Trophoblast cell (in vitro differentiated cells and primary cell): ENCODE measurements at regions not wholly inside any gene's neighbourhood (a gene's known extent, or its start where the extent isn't known, plus 50 kb on each side); places are given as distances from the start of the nearest gene placed in this dataset.

ENCODE experiments used
- DNase-seq, 2 donors: peaks; one replicate each; pipeline ENCODE4 v3.0.0-alpha.2; 2016
- H2AFZ ChIP-seq: 2 replicates; pipeline ENCODE4 v1.6.1; 2013; ENCODE audit warnings: low read length, moderate library complexity, mild to moderate bottlenecking; ENCODE audit not compliant: insufficient read depth, poor library complexity
- H2AK5ac ChIP-seq: 2 replicates; pipeline ENCODE4 v1.6.1; 2013; ENCODE audit warnings: mild to moderate bottlenecking, low read length
- H2BK120ac ChIP-seq: 2 replicates; pipeline ENCODE4 v1.6.1; 2013; ENCODE audit warnings: low read length, mild to moderate bottlenecking, moderate library complexity; ENCODE audit not compliant: insufficient read depth, poor library complexity
- H2BK12ac ChIP-seq: 2 replicates; pipeline ENCODE4 v1.6.1; 2013; ENCODE audit warnings: mild to moderate bottlenecking, low read length, moderate library complexity
- H2BK5ac ChIP-seq: 2 replicates; pipeline ENCODE4 v1.6.1; 2013; ENCODE audit warnings: low read length, low read depth, moderate library complexity, mild to moderate bottlenecking; ENCODE audit not compliant: poor library complexity
- H3K14ac ChIP-seq: 2 replicates; pipeline ENCODE4 v1.6.1; 2013; ENCODE audit warnings: mild to moderate bottlenecking, low read length
- H3K18ac ChIP-seq: 2 replicates; pipeline ENCODE4 v1.6.1; 2013; ENCODE audit warnings: mild to moderate bottlenecking, low read length
- H3K23ac ChIP-seq: 2 replicates; pipeline ENCODE4 v1.6.1; 2013; ENCODE audit warnings: low read length
- H3K27ac ChIP-seq: 2 replicates; pipeline ENCODE4 v1.5.1; 2013; ENCODE audit warnings: low read depth, mild to moderate bottlenecking, inconsistent platforms, low read length, moderate library complexity
- H3K27me3 ChIP-seq: 2 replicates; pipeline ENCODE4 v1.6.1; 2013; ENCODE audit warnings: inconsistent platforms, mild to moderate bottlenecking, low read length, moderate library complexity; ENCODE audit not compliant: insufficient read depth
- H3K36me3 ChIP-seq, 2 experiments: 1 replicate in 1 of 2; 2 replicates in 1 of 2; pipeline ENCODE4 v1.6.1; 2013; ENCODE audit warnings: low read length in 2 of 2, mild to moderate bottlenecking in 2 of 2, moderate library complexity in 1 of 2; ENCODE audit not compliant: insufficient read depth in 2 of 2, control insufficient read depth in 1 of 2
- H3K4ac ChIP-seq: 2 replicates; pipeline ENCODE4 v1.6.1; 2013; ENCODE audit warnings: low read depth, mild to moderate bottlenecking, low read length, moderate library complexity
- H3K4me1 ChIP-seq, 2 experiments: 1 replicate in 1 of 2; 2 replicates in 1 of 2; pipeline ENCODE4 v1.6.1; 2013; ENCODE audit warnings: low read length in 2 of 2, mild to moderate bottlenecking in 2 of 2, moderate library complexity in 1 of 2; ENCODE audit not compliant: insufficient read depth in 2 of 2, control insufficient read depth in 1 of 2
- H3K4me2 ChIP-seq: 2 replicates; pipeline ENCODE4 v1.6.1; 2013; ENCODE audit warnings: inconsistent platforms, mild to moderate bottlenecking, low read length, moderate library complexity
- H3K4me3 ChIP-seq: 2 replicates; pipeline ENCODE4 v1.5.1; 2013; ENCODE audit warnings: mild to moderate bottlenecking, low read depth, low read length, inconsistent platforms
- H3K79me1 ChIP-seq: one replicate; pipeline ENCODE4 v1.6.1; 2013; ENCODE audit warnings: low read length
- H3K79me2 ChIP-seq: 2 replicates; pipeline ENCODE4 v1.6.1; 2013; ENCODE audit warnings: low read length, mild to moderate bottlenecking; ENCODE audit not compliant: control insufficient read depth, insufficient read depth, poor library complexity
- H3K9ac ChIP-seq: 2 replicates; pipeline ENCODE4 v1.6.1; 2013; ENCODE audit warnings: mild to moderate bottlenecking, low read length
- H3K9me3 ChIP-seq: 2 replicates; pipeline ENCODE4 v1.6.1; 2013; ENCODE audit warnings: low read depth, mild to moderate bottlenecking, control low read depth, inconsistent platforms, low read length; ENCODE audit not compliant: insufficient read depth
- H4K12ac ChIP-seq: 2 replicates; pipeline ENCODE4 v1.6.1; 2013; ENCODE audit warnings: low read depth, mild to moderate bottlenecking, low read length, moderate library complexity
- H4K8ac ChIP-seq: 2 replicates; pipeline ENCODE4 v1.6.1; 2013; ENCODE audit warnings: low read depth, mild to moderate bottlenecking, low read length, moderate library complexity
- H4K91ac ChIP-seq: one replicate; pipeline ENCODE4 v1.6.1; 2013; ENCODE audit warnings: low read depth, mild to moderate bottlenecking, low read length, moderate library complexity
- WGBS: extraction: QIAGEN DNeasy Blood & Tissue Kit; methylation state at CpG from one replicate; pipeline ENCODE4 v1.1.7; 2013; ENCODE audit warnings: missing lambda C conversion rate; ENCODE audit not compliant: insufficient read length, insufficient coverage; ENCODE audit errors: extremely low coverage; 5-methylcytosine and 5-hydroxymethylcytosine counted together

DNA sequence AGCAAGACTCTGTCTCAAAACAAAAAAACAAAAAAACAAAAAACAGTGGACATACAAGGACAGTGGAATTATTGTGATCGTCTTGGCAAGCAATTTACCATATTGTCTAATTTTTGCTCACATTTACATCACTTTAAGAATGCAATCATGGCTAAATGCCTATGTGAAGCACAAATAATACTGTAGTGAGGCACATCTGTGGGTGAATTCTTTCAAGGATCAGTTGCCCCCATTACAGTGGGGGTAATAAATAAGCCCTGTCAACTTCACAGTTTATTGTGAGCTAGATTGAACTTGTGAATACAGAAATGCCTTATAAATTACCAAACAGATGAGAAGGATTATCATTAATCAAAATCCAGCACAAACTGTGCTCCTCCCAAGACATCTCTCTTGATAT is 150.2 kb upstream of the PAPPA start:
- Histone ChIP-seq H3K4me2 (no peak overlapping the region), H3K4ac (no peak overlapping the region), H3K9me3 (no peaks in the 10 kb centered on the region), H3K4me1 (peaks cover 0 to 2% of the 10 kb centered on the region in 2 experiments), H4K8ac (no peak overlapping the region), H4K12ac (no peak overlapping the region), H3K9ac (no peak overlapping the region), H3K27ac (no peak overlapping the region), H3K23ac (no peak overlapping the region), H2BK5ac (no peak overlapping the region), H2BK120ac (no peak overlapping the region), H3K18ac (no peak overlapping the region), H3K27me3 (no peaks in the 10 kb centered on the region), H3K79me2 (no peaks in the 10 kb centered on the region), H3K4me3 (no peak overlapping the region), H3K79me1 (no peaks in the 10 kb centered on the region), H3K36me3 (no peaks in the 10 kb centered on the region), H2AK5ac (no peak overlapping the region), H4K91ac (no peak overlapping the region), H2BK12ac (no peak overlapping the region), H2AFZ (no peak overlapping the region), H3K14ac (no peak overlapping the region)
- no CpG with 5 or more reads among the region's 1 CpG for WGBS
- no peak for DNase-seq

DNA sequence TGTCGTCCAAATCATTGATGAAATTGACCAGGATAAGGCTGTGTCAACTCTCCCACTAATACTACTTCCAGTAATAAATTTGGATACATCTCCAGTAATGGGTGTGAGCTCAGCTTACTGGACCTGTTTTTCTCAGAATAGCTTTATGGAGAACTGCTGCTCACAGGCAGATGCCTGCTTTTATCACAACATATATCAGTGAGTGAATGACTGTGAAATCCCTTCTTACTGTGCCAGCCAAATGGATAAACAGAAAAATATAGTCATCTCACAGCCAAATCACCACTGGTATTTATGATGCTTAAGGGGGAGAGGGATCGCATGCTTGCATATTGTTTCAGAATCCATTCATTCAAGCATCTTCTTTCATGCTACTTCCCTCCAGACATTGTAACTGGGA is 148.4 kb upstream of the PAPPA start:
- Histone ChIP-seq H3K4me3 (no peak overlapping the region), H3K9ac (no peak overlapping the region), H2AK5ac (no peak overlapping the region), H3K4me2 (no peak overlapping the region), H2AFZ (no peak overlapping the region), H3K79me1 (no peaks in the 10 kb centered on the region), H3K4me1 (peaks cover 0 to 2% of the 10 kb centered on the region in 2 experiments), H3K79me2 (no peaks in the 10 kb centered on the region), H3K4ac (no peak overlapping the region), H4K12ac (no peak overlapping the region), H3K14ac (no peak overlapping the region), H2BK5ac (no peak overlapping the region), H4K8ac (no peak overlapping the region), H3K36me3 (no peaks in the 10 kb centered on the region), H2BK12ac (no peak overlapping the region), H3K9me3 (no peaks in the 10 kb centered on the region), H3K27ac (no peak overlapping the region), H3K27me3 (no peaks in the 10 kb centered on the region), H3K18ac (no peak overlapping the region), H2BK120ac (no peak overlapping the region), H3K23ac (no peak overlapping the region), H4K91ac (no peak overlapping the region)
- no peak for DNase-seq
- WGBS = no CpG with 5 or more reads among the region's 2 CpGs

DNA sequence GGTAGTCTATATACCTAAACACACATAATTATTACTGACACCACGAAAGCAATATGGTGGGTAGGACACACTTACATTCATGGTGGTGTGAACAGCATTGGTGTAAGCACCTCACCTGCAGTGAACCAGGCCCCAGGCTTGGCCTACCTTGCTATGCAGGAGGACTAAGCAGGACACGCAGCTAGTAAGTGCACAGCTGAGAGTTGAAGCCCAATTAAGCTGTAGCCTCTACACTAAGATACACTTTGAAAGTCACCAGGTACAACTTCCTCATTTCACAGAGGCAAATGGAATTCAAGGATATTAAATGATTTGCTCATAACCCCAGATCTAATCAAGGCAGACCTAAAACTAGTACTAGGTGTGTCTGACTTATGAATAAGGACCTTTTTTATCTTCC is 145.8 kb upstream of the PAPPA start:
- no peak overlapping the region for H2BK120ac ChIP-seq
- no peak overlapping the region for H3K4ac ChIP-seq
- H3K4me2 ChIP-seq = no peak overlapping the region
- H3K9ac ChIP-seq = no peak overlapping the region
- H4K91ac ChIP-seq = no peak overlapping the region
- no peak overlapping the region for H2AFZ ChIP-seq
- H3K79me1 ChIP-seq = no peaks in the 10 kb centered on the region
- H3K27me3 ChIP-seq = no peaks in the 10 kb centered on the region
- no peaks in the 10 kb centered on the region for H3K79me2 ChIP-seq
- no peak overlapping the region for H3K4me3 ChIP-seq
- no peak overlapping the region for H2AK5ac ChIP-seq
- no peaks in the 10 kb centered on the region for H3K9me3 ChIP-seq
- H2BK12ac ChIP-seq = no peak overlapping the region
- H2BK5ac ChIP-seq = no peak overlapping the region
- H4K12ac ChIP-seq = no peak overlapping the region
- H3K14ac ChIP-seq = no peak overlapping the region
- no peak overlapping the region for H4K8ac ChIP-seq
- H3K23ac ChIP-seq = no peak overlapping the region
- H3K36me3 ChIP-seq = no peaks in the 10 kb centered on the region
- no peak for DNase-seq
- no peak overlapping the region for H3K27ac ChIP-seq
- H3K18ac ChIP-seq = no peak overlapping the region
- WGBS = no CpG with 5 or more reads among the region's 2 CpGs
- H3K4me1 ChIP-seq = peaks cover 0 to 2% of the 10 kb centered on the region in 2 experiments

DNA sequence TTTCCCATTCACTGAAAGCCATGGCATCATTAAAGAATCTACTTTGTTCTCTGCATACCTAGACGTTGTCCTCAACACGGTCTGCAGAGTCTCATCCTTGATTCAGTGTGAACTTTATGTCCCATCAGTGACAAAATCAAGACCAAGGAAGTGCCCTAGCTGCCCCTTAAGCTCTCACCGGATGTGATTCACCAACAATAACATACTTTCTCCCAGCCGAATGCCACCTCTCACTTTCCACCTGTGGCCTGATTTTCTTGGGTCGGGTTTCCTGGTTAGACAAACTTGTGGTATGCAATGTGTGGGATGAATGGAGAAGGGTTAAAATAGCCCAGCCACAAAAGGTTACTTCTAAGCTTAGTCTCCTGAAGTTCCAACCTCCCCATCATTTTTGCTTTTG is 145.3 kb upstream of the PAPPA start:
- no peak overlapping the region for H3K4ac ChIP-seq
- no peak overlapping the region for H3K9ac ChIP-seq

More for the DNA sequence above, 145.3 kb upstream of the PAPPA start:
- H3K27me3 ChIP-seq = no peaks in the 10 kb centered on the region
- no peak overlapping the region for H3K14ac ChIP-seq
- no peak overlapping the region for H3K4me3 ChIP-seq
- no peak overlapping the region for H4K8ac ChIP-seq
- H2BK5ac ChIP-seq = no peak overlapping the region
- no peak overlapping the region for H3K18ac ChIP-seq
- H3K9me3 ChIP-seq = no peaks in the 10 kb centered on the region
- H3K23ac ChIP-seq = no peak overlapping the region
- no peak overlapping the region for H4K12ac ChIP-seq
- no peak overlapping the region for H2BK120ac ChIP-seq
- H3K79me2 ChIP-seq = no peaks in the 10 kb centered on the region
- no peak overlapping the region for H3K27ac ChIP-seq
- H3K4me2 ChIP-seq = no peak overlapping the region
- H3K79me1 ChIP-seq = no peaks in the 10 kb centered on the region
- no peak overlapping the region for H2AFZ ChIP-seq
- no peaks in the 10 kb centered on the region for H3K36me3 ChIP-seq
- H2AK5ac ChIP-seq = no peak overlapping the region
- no peak for DNase-seq
- H3K4me1 ChIP-seq = peaks cover 0 to 2% of the 10 kb centered on the region in 2 experiments
- no peak overlapping the region for H4K91ac ChIP-seq
- no CpG with 5 or more reads among the region's 5 CpGs for WGBS
- no peak overlapping the region for H2BK12ac ChIP-seq
